ENCODE measurements at regions not wholly inside any gene's neighbourhood (a gene's known extent, or its start where the extent isn't known, plus 50 kb on each side); places are given as distances from the start of the nearest gene placed in this dataset.

DNA sequence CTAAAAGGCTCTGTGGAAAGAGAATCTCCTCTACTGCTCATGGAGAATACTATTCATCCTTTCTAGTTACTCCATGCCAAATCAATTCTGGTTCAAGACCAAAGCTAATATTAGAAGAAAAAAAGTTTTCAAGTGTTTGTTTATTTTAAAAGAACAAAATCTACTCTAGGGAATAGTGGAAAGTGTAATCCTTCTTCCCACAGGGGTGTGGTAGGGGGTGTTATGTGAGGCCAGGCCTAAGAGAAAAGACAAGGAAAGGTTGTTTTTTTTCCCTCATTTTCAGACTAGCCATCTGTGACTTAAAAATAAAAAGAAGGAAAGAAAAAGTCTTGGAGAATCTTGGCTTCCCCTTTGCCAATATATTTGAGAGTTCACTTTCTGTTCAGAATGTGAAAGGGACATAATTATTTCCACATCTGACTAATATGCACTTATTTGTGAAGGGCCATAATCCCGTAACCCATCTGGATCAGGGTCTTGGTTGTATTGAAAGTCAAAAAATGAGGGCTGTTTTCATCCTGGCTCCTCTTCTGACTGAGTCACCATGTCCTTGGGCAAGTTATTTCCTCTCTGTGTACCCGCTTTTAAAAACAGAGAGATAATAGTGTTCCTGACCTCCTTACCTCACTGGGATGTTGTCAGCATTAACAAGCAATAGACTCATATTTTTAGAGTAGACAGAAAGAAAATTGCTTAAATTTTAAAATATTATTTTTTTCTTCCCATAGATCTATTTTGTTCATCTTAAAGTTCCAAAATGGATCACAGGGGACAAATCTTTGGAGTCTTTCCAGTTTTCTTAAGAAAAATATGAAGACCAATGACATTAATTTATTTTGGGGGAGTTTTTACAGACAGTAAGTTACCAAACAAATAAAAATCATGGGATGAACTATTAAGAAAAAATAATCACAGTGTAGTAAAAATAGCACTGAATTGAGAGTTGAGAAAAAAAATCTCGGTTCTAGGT lies 233.7 kb downstream of the IBTK start:
- peak in 1 of 2 donors; percentile 17 for DNase-seq

DNA sequence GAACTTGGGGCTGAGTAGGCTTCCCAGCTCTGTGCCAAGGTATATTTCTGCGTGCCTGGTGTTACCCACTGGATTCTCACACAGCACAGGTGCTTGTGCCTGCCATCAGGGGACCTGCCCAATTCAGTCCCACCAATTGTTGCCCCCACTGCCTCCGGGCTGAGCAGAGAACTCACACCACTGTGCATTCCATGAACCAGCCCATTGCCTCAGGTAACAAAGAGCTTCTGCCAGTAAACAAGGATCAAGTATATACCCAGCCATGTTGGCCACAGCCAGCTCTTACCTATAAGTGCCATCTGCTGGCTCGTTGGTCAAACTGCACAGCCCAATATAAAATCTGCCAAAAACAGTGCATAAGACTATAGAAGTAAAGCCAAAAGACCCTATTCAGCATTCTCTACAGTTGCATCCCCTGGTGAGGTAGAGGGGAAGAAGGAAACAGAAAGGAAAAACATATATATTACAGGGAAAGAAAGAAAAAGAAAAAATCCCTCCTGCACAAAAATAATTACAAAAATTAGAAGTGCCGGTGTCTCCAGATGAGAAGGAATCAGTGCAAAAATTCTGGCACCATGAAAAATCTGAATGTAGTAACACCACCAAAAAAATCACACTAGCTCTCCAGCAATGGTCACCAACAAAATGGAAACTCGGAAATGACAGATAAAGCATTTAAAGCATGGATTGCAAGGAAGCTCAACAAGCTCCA lies 241.4 kb downstream of the IBTK start:
- peak in 1 of 2 donors; percentile 8 for DNase-seq

DNA sequence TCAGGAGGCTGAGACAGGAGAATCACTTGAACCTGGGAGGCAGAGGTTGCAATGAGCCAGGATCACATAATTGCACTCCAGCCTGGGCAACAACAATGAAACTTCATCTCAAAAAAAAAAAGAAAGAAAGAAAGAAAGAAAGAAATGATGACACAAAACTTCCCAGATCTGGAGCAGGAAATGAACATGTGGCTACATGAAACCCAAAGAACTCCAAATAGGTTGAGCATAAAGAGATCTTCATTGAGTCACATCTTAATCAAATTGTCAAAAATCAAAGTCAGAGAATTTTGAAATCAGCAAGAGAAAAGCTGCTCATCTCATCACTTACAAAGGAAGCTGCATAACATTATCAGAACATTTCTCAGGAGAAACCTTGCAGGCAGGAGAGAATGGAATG lies 247.0 kb downstream of the IBTK start:
- DNase-seq: no peak

DNA sequence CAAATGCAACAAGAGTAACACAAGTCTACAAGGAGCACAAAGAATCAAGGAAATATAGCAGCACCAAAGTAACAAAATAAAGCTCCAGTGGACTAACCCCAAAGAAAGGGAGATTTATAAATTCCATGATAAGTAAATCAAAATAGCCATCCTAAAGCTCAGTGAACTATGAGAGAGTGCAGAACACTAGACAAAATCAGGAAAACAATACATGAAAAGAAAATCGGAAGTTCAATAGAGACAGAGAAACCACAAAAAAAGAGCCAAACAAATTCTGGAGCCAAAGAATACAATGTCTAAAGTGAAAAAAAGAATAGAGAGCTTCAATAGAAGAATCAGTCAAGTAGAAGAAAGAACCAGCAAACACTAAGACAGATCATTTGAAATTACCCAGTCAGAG lies 247.3 kb upstream of the TENT5A start:
- DNase-seq: no peak

DNA sequence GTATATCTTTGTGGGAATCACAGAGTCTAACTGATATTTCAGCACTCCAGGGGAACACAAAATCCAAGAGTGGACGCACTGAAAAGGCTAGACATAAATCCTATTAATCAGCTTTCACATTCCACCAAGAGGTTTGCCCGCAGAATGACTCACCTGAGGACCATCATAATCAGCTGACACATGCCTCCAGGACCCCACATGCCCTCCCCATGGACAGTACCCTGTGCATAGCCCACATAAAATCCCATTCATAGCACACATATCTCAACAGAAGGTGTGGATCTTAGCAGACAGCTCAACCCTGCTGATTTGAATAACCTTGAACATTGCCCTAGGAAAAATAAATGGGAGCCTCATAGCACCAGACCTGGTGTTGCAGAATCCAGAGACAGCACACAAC lies 246.8 kb upstream of the TENT5A start:
- DNase-seq: no peak

DNA sequence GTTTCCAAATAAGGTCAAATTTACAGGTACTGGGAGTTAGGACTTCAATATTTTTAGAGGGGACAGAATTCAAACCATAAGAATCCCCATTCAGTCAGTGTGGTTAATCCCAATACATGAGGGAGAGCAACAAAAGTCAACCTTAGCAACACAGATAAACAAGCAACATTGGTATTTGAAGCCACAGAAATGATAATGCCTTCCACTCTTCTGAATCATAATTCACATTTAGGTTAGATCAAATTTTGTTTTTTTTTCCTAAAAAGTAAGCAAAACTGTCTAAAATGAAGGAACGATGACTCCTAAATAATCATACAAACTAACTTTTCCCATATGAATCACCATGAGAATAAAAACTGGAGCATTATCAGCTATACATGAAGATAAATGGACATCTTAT lies 246.0 kb upstream of the TENT5A start:
- DNase-seq: no peak

DNA sequence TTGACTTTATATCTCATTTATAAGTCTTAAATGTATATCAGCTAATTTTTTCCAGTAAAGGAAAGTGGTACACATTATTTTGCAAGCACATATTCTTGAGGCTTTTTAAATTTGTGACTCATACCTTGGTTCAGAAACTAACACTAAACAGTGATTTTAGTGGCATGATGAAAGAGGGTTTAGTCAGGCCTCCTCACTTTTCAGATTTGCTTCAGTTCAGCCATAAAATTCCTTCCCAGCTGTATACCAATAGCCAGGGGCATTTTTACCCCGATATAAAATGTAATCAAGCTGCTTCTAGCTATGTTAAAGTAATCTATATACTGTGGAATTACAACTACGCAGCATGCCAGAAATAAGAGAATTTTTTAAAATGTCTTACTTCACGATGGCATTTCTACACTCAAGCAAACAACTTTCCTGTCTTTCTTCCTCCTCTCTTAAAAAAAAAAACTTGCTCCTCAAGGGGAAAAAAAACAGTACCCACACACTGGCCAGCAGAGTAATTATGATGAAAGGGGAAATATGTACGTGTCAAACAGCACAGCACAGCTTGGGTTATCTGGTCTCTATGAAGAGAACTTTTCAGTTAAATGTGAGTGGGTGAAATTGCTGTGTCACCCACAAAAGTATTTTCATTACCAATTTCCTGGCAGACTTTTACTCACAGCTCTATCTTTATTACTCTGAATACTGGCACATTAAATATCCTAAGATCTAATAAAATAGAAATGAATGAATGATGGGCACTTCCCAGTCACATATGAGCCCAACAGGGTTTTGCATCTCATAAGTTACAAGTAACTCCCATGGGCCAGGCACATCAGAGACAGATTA lies 244.8 kb upstream of the TENT5A start:
- peak in 1 of 2 donors; percentile 43 for DNase-seq

DNA sequence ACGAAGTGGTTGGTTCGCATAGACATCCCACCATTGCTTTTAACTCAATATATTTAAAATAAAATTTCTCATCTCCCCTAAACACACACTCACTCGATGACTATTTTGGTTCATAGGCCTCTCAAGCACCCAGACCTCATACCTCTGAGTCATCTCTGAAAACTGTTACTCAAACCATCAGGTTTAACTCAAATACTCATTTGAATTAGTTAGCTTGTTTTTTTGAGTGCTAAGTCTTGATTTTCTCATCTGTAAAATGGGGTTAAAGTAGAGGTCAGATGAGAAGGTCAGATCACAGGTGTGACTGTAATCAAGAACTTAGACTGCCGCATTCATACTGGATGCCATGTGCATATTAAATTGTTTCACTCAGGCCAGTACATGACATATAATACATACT lies 243.9 kb upstream of the TENT5A start:
- DNase-seq: peak in 1 of 2 donors; percentile 23

DNA sequence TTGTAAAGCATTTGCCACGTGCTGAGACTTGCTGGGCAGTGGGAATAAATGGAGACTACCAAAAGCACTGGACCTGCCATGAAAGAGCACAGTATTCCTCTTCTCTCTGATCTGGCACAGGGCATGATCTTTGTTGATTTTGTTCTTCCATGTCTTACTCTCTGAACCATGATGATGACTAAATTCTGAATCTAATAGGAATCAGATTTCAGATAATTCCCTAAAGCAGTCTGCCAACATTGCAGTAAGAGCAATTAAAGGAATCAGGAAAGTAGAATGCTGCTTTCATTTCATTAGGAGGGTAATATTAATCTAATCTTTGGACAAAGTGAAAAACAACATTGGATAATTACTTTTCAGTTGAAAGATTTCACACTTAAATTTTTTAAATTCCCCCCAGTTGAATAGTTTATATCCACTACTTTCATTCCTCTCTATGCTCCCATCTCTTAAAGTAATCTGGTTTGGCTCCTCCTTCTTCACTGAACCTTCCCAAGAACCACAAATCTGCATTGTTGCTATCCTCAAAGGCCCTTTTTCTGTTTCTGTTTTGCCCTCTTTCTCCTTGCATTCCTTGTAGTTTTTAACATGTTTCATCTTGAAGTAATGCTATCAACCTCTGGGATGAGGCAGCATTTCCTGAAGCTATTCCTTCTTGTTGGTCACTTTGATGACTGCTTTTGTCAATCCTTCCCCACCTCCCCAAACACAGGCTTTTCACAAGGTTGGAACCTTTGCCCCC lies 243.2 kb upstream of the TENT5A start:
- no peak for DNase-seq

DNA sequence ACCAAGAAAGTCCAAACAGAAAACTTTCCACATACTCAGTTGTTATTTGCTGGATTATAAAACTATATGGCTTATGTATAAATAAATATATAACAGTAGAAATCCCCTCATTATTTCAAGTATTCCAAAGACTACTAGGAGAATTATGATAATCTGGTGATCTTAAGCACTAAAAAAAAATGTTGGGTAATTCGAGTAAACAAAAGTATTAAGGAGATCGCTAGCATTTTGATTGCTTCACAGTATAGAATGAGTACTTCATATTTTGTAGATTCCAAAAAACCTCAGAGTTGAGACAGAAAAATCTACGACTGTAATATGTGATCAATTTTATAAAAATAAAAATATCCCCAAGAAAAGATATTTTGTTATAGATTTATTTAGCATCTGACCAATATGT lies 236.4 kb upstream of the TENT5A start:
- DNase-seq: no peak

DNA sequence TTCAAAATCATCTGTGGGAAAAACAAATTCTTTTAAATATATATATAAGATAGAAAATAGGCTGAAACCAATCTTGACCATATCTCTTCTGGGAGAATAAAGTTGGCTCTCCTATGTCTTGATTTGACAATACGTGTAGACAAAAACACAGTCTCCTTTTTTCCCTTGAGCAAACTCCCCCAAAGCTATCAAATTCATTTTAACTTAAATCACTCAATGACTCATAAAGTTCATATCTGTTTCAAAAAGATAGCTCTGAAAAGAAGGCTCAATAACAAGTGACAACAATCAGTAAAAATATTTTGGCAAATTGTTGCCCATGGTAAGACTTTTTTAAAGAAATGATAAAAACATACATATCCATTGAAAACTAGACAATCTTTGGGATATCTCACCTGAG lies 236.0 kb upstream of the TENT5A start:
- DNase-seq: no peak

DNA sequence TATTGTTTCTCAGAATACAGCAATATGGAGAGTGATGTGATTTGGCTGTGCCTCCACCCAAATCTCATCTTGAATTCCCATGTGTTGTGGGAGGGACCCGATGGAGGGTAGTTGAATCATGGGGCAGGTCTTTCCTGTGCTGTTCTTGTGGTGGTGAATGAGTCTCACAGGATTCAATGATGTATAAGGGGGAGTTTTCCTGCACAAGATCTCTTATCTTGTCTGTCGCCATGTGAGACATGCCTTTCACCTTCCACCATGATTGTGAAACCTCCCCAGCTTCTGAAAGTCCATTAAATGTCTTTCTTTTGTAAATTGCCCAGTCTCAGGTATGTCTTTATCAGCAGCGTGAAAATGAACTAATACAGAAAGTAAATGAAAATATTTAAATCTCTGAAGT lies 234.8 kb upstream of the TENT5A start:
- no peak for DNase-seq

DNA sequence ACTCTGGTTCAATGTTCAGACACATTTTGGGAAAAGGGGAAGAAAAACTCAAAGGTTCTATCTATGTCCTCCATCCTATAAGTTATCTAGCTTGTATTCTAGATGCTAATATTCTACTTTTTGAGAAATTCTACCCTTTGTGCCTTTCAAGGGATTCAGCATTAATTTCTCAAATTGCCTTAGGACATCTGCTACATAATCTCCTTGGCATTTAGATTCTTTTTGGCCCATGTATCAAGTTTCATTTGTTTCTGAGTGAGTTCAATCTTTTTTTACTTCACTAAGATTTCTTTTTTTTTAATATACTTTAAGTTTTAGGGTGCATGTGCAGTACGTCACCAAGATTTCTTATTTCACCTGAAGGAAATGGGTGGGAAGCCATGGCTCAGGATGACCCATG lies 232.7 kb upstream of the TENT5A start:
- DNase-seq: no peak

DNA sequence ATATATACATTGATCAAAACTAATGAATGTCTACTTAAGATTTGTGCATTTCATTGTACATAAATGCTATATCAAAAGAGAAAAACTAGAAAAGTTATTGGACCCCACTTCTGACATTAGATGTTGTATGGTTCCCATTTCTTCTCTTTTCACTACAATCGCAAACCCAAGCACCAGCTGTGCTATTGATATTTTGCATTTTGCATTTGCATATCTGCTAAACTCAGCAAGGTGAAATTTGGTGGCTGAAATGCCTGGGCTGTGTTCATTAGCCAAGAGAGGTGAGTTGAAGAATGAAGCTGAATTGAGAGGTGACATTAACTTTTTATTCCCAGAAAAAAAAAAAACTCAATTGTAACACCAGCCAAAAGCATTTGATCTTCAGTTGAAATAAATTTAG lies 232.1 kb upstream of the TENT5A start:
- no peak for DNase-seq

DNA sequence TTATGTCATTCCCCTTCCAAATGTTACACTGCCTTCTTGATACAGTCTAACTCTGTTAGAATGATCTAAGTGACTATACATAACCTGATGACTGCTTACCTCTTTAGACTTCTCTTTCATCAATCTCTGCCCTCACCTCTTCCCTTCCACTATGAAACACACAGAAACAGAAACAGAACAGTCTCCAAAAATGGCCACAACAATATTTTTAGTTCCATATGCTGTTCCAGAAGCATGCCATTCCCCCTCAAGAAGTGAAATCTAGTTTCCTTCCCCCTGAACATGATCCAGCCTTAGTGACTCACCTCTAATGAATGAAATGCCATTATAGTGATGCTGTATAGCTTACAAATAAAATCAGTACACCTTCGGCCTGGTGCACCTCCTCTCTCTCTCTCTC lies 229.3 kb upstream of the TENT5A start:
- DNase-seq: peak in 1 of 2 donors; percentile 29

DNA sequence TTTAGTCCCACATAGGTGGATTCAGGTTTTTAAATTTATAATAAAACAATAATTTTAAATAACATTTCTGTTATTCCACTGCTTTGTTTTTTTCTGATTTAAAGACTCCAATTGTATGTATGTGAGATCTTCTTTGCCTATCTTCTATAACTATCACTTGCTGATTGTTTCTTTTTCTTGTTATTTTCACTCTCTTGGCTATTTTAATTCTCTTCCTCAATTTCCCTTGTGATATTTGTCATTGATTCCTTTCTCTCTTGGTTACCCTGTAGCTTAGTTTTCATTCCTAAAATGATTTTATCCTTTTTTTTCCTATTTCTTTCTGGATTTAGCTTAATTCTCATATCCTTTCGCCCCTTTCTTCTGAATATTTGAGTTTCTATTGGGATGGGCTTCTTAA lies 227.3 kb upstream of the TENT5A start:
- no peak for DNase-seq

DNA sequence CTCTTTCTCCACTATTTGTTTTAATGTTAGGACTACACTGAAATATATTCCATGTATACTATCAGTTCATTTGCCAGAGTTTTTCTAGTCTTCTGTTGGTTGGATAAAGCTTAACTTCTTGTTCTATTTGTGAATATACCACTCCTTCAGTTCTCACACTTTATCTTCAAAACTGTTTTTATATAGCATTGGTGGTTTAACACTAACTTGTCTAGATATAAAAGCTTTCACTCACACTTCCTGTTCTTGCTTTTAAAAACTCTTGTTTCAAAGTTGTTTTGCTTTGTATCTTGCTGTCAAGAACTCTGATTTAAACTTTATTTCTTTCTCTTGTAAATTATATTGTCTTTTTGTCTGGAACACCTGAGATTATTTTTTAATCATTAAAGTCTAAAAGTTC lies 226.8 kb upstream of the TENT5A start:
- DNase-seq: no peak

DNA sequence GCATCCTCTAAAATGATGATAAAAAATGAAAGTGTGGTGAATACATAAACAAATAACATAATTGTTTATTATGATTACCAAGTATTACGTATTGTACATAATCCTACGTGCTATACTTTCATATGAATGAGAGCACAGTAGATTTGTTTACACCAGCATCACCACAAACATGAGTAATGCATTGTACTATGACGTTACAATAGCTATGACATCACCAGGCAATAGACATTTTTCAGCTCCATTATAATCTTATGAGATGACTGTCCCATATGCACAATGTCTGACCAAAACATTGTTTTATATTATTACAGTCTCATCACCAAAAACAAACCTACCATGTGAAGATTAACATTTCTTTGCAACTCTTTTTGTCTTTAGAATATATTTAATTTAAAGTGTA lies 225.7 kb upstream of the TENT5A start:
- no peak for DNase-seq

DNA sequence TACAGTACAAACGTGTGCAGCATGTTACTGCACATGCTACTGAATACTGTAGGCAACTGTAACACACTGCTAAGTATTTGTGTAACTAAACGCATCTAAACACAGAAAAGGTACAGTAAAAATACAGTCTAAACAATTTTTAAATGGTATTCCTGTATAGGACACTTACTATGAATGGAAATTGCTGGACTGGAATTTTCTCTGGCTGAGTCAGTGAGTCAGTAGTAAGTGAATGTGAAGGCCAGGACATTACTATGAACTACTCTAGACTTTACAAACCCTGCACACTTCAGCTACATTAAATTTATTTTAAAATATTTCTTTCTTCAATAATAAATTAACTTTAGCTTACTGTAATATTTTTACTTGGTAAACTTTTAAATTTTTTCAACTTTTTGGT lies 225.0 kb upstream of the TENT5A start:
- DNase-seq: no peak

DNA sequence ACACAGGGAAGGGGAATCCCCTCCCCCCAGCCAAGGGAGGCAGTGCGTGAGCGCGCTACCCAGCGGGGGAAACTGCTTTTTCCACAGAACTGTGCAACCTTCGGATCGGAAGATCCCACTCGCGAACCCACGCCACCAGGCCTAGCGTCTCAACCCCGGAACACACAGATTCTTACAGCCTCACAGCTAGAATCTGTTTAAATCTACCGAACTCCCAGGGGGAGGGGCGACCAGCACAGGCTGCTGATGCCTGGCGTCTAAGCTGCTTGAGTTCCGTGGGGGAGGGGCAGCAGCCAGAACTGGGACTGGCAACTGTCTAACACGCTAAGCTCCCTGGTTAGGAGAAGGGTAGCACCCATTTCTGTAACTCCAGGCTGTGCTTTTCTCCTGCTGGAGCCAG lies 217.3 kb upstream of the TENT5A start:
- no peak for DNase-seq

DNA sequence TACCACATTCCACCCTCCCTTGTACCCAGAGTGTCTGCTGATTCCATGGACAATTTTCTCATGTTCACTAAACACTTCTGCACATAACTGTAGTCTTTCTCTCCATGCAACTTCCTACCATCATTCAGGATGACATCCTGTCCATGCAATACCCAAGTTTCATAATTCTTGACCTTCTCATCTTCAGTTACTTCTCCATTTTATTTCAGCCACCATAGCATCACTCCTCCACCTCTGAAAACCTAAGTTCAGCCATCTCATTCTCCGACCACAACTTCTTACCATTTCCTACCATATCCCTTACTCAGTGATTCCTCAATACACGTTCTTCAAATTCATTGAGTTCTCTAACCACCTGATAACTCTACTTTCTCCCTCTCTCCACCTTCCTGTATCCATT lies 216.5 kb upstream of the TENT5A start:
- no peak for DNase-seq

DNA sequence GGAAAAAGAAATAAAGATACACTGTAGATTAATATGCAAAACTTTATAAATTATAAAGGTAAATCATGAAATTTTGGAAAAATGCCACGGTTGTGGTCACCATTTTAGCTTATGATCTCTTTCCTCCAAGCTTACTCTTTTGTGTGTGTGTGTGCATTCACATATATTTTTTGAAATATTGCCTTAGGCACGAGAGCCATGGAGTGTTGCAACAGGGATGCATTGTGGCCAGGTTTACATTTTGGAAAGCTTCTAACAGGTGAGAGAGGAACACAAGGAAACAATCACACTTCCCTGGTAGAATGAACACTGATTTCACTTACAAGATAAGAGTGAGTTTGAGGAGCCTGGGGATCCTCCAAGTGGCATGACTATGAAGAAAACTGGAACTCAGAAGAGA lies 214.5 kb upstream of the TENT5A start:
- DNase-seq: no peak

DNA sequence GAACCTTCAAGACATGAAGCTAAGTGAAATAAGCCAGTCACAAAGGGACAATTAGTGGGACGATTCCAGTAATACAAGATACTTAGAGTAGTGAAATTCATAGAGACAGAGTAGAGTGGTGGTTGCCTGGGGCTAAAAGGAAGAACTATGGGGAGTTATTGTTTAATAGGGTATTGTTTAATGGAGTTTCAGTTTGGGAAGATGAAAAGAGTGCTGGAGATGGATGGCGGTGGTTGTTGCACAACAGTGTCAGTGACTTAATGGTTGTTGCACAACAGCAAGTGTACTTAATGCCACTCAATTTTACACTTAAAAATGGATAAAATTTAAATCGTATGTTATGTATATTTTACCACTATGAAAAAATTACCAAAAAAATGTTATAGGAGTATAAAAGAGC lies 209.7 kb upstream of the TENT5A start:
- no peak for DNase-seq

All from bone marrow (tissue), 2 donors.